ENCODE measurements at regions not wholly inside any gene's neighbourhood (a gene's known extent, or its start where the extent isn't known, plus 50 kb on each side); places are given as distances from the start of the nearest gene placed in this dataset.

- H3K27me3 ChIP-seq (ENCODE audit: insufficient read depth), result no peaks in the 10 kb centered on the region
- peak overlapping the region in 1 of 2 experiments; percentile 25; a peak in 1 of 4 replicates for H3K4me3 ChIP-seq (ENCODE audit: low read depth in 2 of 2, low read length in 1 of 2)
- H3K9ac ChIP-seq, result peak overlapping the region; percentile 46; the same call in 1 of the 2 replicates
- H3K9me3 ChIP-seq, result no peaks in the 10 kb centered on the region
- H2AFZ ChIP-seq (ENCODE audit: low read depth), result no peak overlapping the region; the same call in 1 of the 2 replicates
- POLR2A ChIA-PET, result no interaction called here
- no peaks in the 10 kb centered on the region for H4K20me1 ChIP-seq (ENCODE audit: insufficient read depth)
- H3K79me2 ChIP-seq (ENCODE audit: insufficient read depth), result no peaks in the 10 kb centered on the region
- peaks cover 0 to 7% of the 10 kb centered on the region in 2 experiments for H3K4me1 ChIP-seq (ENCODE audit: control insufficient read depth in 1 of 2, insufficient read depth in 2 of 2, low read depth in 1 of 2, low read length in 1 of 2)
- no peak for DNase-seq
- peak overlapping the region; percentile 71 for H3K4me2 ChIP-seq
- TF ChIP-seq FOXM1 (IDR thresholded peaks at IDR 0.05; ENCODE audit: low read depth) (no peak), PBX3 (IDR thresholded peaks at IDR 0.05) (no peak), FOXJ3 (CRISPR knock-in tag; IDR thresholded peaks at IDR 0.05) (no peak), MEF2A (IDR thresholded peaks at IDR 0.05; ENCODE audit: borderline replicate concordance, low read depth) (no peak), SIN3A (IDR thresholded peaks at IDR 0.05; ENCODE audit: borderline replicate concordance, low read depth, low read length) (no peak), TAF1 (IDR thresholded peaks at IDR 0.05; ENCODE audit: borderline replicate concordance, low read depth, low read length) (no peak)
- CTCF ChIA-PET, result interaction anchor here (0.9 to 2.6 kb wide), 5 partner anchors 12 to 203 kb away, joined by 3 to 11 read pairs (median 4); no protein-coding TSS in a partner anchor
- peak overlapping the region; percentile 40 to 67; a peak in 3 of 4 replicates for H3K27ac ChIP-seq (ENCODE audit: low read depth in 2 of 2, low read length in 1 of 2)
- H3K36me3 ChIP-seq (replicated peaks in 1 of 2; ENCODE audit: control insufficient read depth in 1 of 2, insufficient read depth in 2 of 2, low read length in 1 of 2), result no peaks in the 10 kb centered on the region
- peaks cover 7% of the 10 kb centered on the region for H3F3A ChIP-seq (replicated peaks; ENCODE audit: insufficient read depth)
- 70% methylated on average over 3 of the region's 3 CpGs for WGBS (ENCODE audit: low lambda C conversion rate)
- no peaks in the 10 kb centered on the region for H3K9me2 ChIP-seq
These were observed 81.0 kb upstream of the MBNL2 start for GRCh38 chr13:97141097-97141496.

GRCh38 chr13:97141564-97142005, 80.5 kb upstream of the MBNL2 start:
- H2AFZ ChIP-seq (ENCODE audit: low read depth), result no peak overlapping the region; the same call in 1 of the 2 replicates
- TF ChIP-seq REST (IDR thresholded peaks at IDR 0.05; ENCODE audit: low read depth, low read length), result peak; percentile 60; the same call in 1 of the 2 replicates
- peak; percentile 67 for TF ChIP-seq TCF12 (IDR thresholded peaks at IDR 0.05)
- no peak for TF ChIP-seq ZBTB33 (IDR thresholded peaks at IDR 0.05; ENCODE audit: borderline replicate concordance, low read depth)
- no peak for TF ChIP-seq USF1 (IDR thresholded peaks at IDR 0.05; ENCODE audit: borderline replicate concordance, low read depth)
- no peak for TF ChIP-seq CHD2 (IDR thresholded peaks at IDR 0.05; ENCODE audit: low read length, partially characterized antibody)
- peak; percentile 31; the same call in 1 of the 2 replicates for TF ChIP-seq MAX (IDR thresholded peaks at IDR 0.05; ENCODE audit: low read depth)
- no peak for TF ChIP-seq FOXM1 (IDR thresholded peaks at IDR 0.05; ENCODE audit: low read depth)
- TF ChIP-seq EP300 (IDR thresholded peaks at IDR 0.05; ENCODE audit: borderline replicate concordance in 1 of 2, low read depth in 1 of 2, low read length in 1 of 2), result peak in 1 of 2 experiments; percentile 61; a peak in 1 of 4 replicates
- no peak for TF ChIP-seq NFIC (IDR thresholded peaks at IDR 0.05; ENCODE audit: borderline replicate concordance)
- TF ChIP-seq RFX5 (IDR thresholded peaks at IDR 0.05; ENCODE audit: low read length), result no peak
- TF ChIP-seq IRF3 (IDR thresholded peaks at IDR 0.05; ENCODE audit: low read depth, low read length), result no peak
- TF ChIP-seq SIN3A (IDR thresholded peaks at IDR 0.05; ENCODE audit: borderline replicate concordance, low read depth, low read length), result peak; percentile 56; the same call in 1 of the 2 replicates

More at GRCh38 chr13:97141564-97142005, 80.5 kb upstream of the MBNL2 start:
- Histone ChIP-seq H3K4me1 (ENCODE audit: control insufficient read depth in 1 of 2, insufficient read depth in 2 of 2, low read depth in 1 of 2, low read length in 1 of 2) (peaks cover 1 to 7% of the 10 kb centered on the region in 2 experiments), H3K36me3 (replicated peaks in 1 of 2; ENCODE audit: control insufficient read depth in 1 of 2, insufficient read depth in 2 of 2, low read length in 1 of 2) (no peaks in the 10 kb centered on the region), H3F3A (replicated peaks; ENCODE audit: insufficient read depth) (peaks cover 7% of the 10 kb centered on the region), H3K4me2 (peak overlapping the region; percentile 71), H3K4me3 (ENCODE audit: low read depth in 2 of 2, low read length in 1 of 2) (peak overlapping the region; percentile 25 to 28; a peak in 2 of 4 replicates), H3K27ac (ENCODE audit: low read depth in 2 of 2, low read length in 1 of 2) (peak overlapping the region; percentile 43 to 67; a peak in 3 of 4 replicates), H4K20me1 (ENCODE audit: insufficient read depth) (no peaks in the 10 kb centered on the region), H3K9me3 (no peaks in the 10 kb centered on the region), H3K9me2 (no peaks in the 10 kb centered on the region), H3K9ac (peak overlapping the region; percentile 46; the same call in 1 of the 2 replicates), H3K27me3 (ENCODE audit: insufficient read depth) (no peaks in the 10 kb centered on the region), H3K79me2 (ENCODE audit: insufficient read depth) (no peaks in the 10 kb centered on the region)
- ChIA-PET CTCF (interaction anchor here (1.3 to 2.6 kb wide), 2 partner anchors 32 to 203 kb away, joined by 3 to 11 read pairs; no protein-coding TSS in a partner anchor), POLR2A (no interaction called here)
- DNase-seq, result no peak
- WGBS (ENCODE audit: low lambda C conversion rate), result 4% methylated on average over 5 of the region's 5 CpGs
